ENCODE measurements at regions not wholly inside any gene's neighbourhood (a gene's known extent, or its start where the extent isn't known, plus 50 kb on each side); places are given as distances from the start of the nearest gene placed in this dataset.

DNA sequence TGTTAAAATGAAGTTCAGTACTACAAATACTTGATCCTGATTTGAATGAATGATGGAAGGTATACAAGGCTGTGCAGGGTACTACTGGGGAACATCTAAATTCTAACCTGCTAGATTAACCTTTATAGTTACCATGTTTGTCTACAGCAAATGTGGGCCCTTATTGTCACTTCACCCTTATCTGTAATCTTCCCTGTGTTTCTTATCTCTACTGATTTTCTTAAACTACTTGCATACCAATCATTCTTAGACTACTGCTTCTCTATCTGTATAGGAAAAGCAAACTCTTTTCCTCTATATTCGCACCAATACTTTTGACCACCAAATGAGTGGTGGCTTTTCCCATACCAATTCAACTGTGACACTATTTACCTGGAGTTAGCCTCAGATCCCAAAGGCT, 210.7 kb downstream of the HINT1 start:
- TF ChIP-seq POLR2A (IDR thresholded peaks at IDR 0.05; ENCODE audit: borderline replicate concordance, extremely low read depth, insufficient read depth, insufficient read length) (no peak), YY1 (IDR thresholded peaks at IDR 0.05; ENCODE audit: extremely low read depth, insufficient replicate concordance, low read depth, low read length) (no peak), POLR2AphosphoS5 (IDR thresholded peaks at IDR 0.05; ENCODE audit: low read depth, low read length) (no peak), EZH2phosphoT487 (IDR thresholded peaks at IDR 0.05; ENCODE audit: borderline replicate concordance) (no peak), CTCF (IDR thresholded peaks at IDR 0.05 in 2 of 3, conservative IDR thresholded peaks at IDR 0.05 in 1 of 3; ENCODE audit: borderline replicate concordance in 1 of 3, insufficient read depth in 1 of 3, low read depth in 2 of 3, low read length in 2 of 3) (no peak), SRF (IDR thresholded peaks at IDR 0.05; ENCODE audit: low read depth) (no peak), RAD21 (IDR thresholded peaks at IDR 0.05; ENCODE audit: low read depth) (no peak), EZH2 (IDR thresholded peaks at IDR 0.05) (no peak), ZFX (IDR thresholded peaks at IDR 0.05) (no peak), ELF1 (IDR thresholded peaks at IDR 0.05; ENCODE audit: borderline replicate concordance, low read depth) (no peak), CEBPB (IDR thresholded peaks at IDR 0.05; ENCODE audit: low read depth) (no peak)
- TF ChIP-seq, protein P1, sequence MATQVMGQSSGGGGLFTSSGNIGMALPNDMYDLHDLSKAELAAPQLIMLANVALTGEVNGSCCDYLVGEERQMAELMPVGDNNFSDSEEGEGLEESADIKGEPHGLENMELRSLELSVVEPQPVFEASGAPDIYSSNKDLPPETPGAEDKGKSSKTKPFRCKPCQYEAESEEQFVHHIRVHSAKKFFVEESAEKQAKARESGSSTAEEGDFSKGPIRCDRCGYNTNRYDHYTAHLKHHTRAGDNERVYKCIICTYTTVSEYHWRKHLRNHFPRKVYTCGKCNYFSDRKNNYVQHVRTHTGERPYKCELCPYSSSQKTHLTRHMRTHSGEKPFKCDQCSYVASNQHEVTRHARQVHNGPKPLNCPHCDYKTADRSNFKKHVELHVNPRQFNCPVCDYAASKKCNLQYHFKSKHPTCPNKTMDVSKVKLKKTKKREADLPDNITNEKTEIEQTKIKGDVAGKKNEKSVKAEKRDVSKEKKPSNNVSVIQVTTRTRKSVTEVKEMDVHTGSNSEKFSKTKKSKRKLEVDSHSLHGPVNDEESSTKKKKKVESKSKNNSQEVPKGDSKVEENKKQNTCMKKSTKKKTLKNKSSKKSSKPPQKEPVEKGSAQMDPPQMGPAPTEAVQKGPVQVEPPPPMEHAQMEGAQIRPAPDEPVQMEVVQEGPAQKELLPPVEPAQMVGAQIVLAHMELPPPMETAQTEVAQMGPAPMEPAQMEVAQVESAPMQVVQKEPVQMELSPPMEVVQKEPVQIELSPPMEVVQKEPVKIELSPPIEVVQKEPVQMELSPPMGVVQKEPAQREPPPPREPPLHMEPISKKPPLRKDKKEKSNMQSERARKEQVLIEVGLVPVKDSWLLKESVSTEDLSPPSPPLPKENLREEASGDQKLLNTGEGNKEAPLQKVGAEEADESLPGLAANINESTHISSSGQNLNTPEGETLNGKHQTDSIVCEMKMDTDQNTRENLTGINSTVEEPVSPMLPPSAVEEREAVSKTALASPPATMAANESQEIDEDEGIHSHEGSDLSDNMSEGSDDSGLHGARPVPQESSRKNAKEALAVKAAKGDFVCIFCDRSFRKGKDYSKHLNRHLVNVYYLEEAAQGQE (IDR thresholded peaks at IDR 0.05; ENCODE audit: low read depth): no peak

Measured in HCT116 (cell line).